A172 (cell line): ENCODE measurements at regions not wholly inside any gene's neighbourhood (a gene's known extent, or its start where the extent isn't known, plus 50 kb on each side); places are given as distances from the start of the nearest gene placed in this dataset.

Experiments
- DNase-seq: peaks from one replicate; pipeline ENCODE4 v3.0.0-alpha.2; 2015; ENCODE audit warnings: low spot score

DNA sequence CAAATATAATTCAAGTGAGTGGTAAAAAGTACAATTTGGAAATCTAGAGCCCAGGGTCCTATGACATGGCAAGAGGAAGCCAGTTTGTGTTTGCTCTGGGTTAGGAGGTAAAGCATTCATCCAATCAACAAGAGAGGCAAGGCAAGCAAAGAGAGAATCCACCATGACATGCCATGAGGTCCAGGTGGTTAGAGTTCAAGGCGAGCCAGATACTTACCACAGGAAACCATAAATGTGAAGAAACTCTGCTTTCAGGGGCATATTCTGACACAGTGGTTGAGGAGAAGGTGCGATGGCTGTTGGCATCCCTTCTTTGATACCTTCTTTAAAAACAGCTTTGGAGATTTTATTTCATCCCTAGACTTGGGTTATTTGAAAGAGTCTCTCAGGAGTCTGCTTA, 193.8 kb upstream of the MAN1A1 start:
- no peak for DNase-seq

GRCh38 chr6:119542037-119542436, 192.5 kb upstream of the MAN1A1 start:
- no peak for DNase-seq

GRCh38 chr6:119541132-119541905, 191.8 kb upstream of the MAN1A1 start:
- peak; percentile 90 for DNase-seq

- DNase-seq: no peak
Measured at GRCh38 chr6:119540417-119540816, 190.9 kb upstream of the MAN1A1 start.

DNA sequence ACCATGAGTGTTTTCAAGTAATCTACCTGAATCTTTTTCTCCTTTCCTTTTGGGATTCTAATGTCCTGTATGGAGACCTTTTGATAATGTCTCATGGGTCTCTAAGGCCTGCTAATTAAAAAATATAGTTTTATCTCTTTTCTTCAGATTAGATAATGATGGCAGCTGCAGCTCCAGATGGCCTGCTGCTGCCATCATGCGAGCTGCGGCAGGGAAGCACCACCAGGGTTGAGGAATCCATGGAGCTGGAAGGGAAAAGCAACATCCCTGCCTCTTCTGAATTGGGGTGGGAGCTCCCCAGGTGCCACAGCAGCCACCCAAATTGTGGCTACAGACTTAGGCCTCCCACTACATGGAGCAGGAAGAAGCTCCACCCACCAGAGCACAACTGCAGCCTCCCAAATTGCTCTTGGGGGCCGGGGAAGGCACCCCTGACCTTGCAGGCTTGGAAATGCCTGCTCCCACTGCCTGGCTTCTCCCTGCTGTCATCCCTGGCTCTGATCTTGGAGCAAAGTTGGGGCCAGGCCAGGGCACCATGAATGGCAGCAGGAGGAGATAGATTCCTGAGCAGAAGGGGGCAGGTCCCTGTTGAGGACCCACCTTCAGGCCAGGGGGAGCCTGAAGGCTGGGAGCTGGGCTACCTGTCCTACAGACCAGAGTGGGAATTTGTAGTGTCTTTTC, 189.6 kb upstream of the MAN1A1 start:
- no peak for DNase-seq

DNA sequence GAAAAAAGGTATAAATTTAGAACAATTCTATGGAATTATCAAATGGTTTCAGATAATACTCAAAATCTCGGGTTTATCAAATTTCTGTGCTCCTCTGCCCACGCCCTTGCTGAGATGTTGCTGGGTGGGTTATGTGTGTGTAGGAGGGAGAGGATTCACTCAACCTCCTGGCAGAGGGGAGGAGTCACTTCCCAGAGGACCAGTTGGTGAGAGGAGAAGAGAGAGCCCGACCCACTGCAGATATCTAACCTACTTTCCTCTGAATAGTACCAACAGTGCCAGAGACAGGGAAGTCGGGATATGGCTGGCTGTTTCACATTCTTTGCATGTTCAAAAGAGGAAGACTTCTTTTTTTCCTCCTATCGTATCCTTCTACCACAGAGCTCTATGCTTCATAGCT, 187.1 kb upstream of the MAN1A1 start:
- no peak for DNase-seq

DNA sequence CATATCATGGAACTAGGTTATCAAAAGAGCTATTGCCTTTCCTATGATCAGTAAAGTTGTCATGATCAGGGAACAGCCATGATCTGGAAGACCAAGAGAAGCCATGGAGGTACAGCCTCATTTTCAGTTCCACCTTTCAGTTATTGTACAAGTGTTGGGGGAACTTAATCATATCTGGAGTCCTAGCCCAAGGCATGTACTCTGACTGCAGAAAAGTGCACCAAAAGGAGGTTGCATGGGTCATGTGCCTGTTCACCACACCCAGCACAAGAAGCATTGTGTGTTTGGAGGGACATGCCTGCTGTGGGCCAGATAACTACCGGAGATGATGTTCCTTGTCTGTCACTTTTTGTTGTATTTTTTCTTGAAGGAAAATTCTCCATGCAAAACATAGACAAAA, 185.8 kb upstream of the MAN1A1 start:
- no peak for DNase-seq

DNA sequence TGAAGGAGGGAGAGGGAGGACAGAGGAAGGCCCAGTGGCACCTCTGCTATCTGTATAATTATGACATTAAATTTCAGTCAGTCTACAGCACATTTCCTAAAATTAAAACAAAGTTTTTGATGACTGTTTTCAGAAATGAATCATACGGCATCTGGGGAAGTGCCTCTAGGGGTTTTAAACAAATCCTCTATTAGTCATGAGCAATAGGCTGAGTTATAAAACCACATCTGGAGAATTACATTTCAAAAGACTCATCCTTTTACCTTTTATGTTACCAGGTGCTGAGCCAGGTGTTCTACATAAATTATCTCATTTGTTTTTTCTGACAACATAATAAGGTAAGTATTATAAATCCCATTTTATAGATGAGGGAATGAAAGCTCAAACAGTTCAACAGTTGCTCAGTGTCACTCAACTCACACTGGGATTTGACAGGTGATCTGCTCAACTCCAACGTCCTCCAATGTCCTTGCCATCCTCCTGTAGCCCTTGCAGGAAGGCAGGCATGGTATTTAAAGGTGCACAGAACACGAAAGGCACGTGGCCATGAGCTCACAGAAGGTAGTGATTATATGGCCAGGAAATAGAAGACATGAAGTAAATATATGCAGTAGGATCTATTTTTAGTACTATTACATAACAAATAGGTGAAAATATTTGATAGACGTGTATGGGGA, 184.2 kb upstream of the MAN1A1 start:
- peak; percentile 44 for DNase-seq

DNA sequence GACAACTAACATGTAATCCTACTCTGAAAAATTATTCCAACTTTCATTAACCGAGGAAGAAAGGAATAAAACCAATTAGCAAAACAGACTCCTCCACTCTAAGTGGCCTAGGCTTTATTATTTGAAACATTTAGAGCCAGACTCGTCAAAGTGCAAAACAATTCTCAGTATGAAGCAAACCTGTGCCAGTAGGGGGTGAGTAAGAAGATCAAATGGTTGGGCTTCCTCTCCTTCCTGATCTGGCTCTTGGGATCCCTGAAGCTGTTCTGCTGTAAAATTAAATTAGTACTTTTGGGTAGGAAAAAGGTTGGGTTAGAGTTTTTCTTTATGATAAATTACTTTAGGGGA, 177.6 kb upstream of the MAN1A1 start:
- no peak for DNase-seq

DNA sequence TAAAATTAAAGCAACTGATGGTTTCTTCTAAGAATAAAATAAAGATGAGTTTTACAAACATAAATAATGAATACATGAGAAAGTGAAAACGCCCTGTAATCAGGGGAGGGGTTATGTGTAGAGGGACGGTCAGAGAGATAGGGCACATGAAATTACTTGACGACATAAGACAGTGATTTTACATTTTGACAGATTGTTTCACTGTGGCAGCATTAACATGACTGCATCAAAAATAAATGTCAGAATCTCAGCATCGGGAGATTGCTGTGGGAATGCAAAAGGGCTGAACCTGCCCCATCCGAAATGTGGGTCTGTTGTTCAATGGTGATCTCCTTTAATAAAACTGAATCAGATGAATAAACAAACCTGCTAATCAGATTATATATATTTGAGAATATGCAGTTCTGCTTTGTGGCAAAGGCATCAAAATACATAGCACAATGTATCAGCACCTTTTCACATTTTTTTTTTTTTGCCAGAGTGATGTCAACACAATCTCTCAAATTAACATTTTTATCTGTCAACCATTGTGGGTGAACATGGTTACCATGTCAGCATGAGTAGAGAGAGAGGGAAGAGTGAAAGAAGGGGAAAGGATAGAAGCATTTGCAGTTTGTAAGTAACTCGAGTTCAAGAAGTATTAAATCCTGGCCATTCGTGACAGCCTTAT, 177.1 kb upstream of the MAN1A1 start:
- DNase-seq: no peak

DNA sequence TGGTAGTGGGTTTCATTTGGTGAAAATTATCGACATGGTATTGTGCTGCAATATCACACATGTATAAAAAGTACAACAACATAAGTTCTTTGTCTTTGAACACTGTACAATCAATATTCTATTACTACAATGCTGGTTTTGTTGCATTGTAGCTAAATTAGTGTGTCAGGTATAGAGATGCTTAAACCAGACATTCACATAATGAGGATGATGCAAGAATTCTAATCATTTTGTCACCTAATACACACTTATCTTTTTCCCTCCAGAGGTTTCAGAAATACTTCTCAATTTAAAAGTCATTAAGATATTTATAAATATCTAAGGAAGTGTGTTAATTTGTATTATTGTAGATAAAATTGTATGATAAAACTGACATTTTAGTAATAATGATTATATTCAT, 174.8 kb upstream of the MAN1A1 start:
- no peak for DNase-seq

- DNase-seq: no peak
Measured at GRCh38 chr6:119523556-119523955, 174.0 kb upstream of the MAN1A1 start.

- no peak for DNase-seq
Measured at GRCh38 chr6:119521251-119521650, 171.7 kb upstream of the MAN1A1 start.

- no peak for DNase-seq
Measured at GRCh38 chr6:119517428-119517827, 167.9 kb upstream of the MAN1A1 start.

GRCh38 chr6:119514345-119514744, 164.8 kb upstream of the MAN1A1 start:
- no peak for DNase-seq

DNA sequence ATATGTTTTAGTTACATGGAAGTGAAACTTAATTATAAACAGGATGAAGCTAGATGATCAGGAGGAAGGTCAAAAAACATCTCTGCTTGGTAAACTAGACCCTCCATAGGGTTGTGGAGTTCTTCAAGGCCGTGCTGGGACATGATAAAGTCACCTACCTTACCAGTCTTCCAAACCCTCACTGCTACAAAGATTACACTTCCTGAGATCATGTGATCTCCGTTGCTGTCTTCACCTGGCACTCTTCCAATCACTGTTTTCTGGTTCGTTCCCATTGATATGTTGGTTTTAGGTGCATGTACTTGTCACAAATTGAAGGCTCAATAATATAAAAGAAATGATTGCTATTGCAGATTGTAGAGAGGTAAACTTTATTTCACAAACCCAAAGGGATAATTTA, 161.5 kb upstream of the MAN1A1 start:
- DNase-seq: no peak

DNA sequence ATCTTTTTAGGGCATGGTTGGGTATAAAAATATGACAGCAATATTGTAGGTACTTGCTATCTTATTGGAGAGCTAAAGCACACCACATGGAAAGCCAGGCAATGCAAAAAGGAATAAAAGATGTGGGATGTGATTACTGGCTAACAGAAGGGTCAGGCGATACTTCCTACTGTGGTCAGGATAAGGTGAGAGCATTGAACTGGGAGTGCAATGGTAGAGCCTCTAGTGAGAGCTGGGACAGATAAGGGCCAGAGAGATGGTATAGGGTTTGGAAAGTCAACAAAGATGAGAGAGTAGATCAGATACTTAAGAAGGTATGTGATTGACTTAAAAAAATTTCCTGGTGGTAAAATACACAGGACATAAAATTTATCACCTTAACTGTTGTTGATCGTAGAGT, 160.7 kb upstream of the MAN1A1 start:
- no peak for DNase-seq

DNA sequence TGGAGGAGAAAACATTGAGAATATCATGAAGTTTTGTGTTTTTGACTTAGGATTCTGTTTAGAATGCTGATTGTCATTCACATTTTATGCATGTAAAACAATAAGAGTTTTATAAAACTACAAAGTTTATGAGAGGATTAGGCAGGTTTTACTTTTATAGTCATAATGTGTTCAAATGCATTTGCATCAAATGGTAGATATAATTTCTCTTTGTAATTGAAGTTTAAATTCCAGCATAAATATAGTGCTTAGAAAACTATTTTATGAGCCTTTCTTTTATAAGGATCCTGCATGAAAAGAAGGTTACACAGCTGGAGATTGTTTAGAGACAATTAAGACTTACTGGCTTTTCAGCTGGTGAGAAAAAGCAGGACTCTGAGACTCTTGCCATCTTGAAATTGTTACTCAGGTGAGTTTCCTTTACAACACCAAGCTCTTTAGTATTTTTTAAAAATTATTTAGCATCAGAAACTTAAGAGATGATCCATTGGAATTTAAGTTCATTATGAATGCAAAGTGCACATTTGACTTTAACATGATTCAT, 157.1 kb upstream of the MAN1A1 start:
- no peak for DNase-seq

GRCh38 chr6:119501798-119502483, 152.4 kb upstream of the MAN1A1 start:
- DNase-seq: no peak

GRCh38 chr6:119499797-119500196, 150.2 kb upstream of the MAN1A1 start:
- no peak for DNase-seq

- DNase-seq: no peak
Measured at GRCh38 chr6:119497988-119498727, 148.6 kb upstream of the MAN1A1 start.
